HG03103 (cell line): ENCODE measurements at regions not wholly inside any gene's neighbourhood (a gene's known extent, or its start where the extent isn't known, plus 50 kb on each side); places are given as distances from the start of the nearest gene placed in this dataset.
"Not testable (repeated sequence)": the region's sequence is repeated elsewhere in the genome, so short reads cannot be mapped to it uniquely, and the experiment has no call there.

ENCODE experiments used
- ATAC-seq: cut with Tn5 transposase; IDR thresholded peaks from one replicate; pipeline ENCODE4 v1.9.1; 2021; ENCODE audit warnings: low read depth; ENCODE audit not compliant: unreplicated experiment

GRCh38 chr3:26472345-26472744, 150.2 kb upstream of the LRRC3B start:
- no peak for ATAC-seq

GRCh38 chr3:26474706-26475105, 147.9 kb upstream of the LRRC3B start:
- ATAC-seq = no peak

GRCh38 chr3:26480377-26480776, 142.2 kb upstream of the LRRC3B start:
- ATAC-seq = no peak

GRCh38 chr3:26484140-26484539, 138.4 kb upstream of the LRRC3B start:
- no peak for ATAC-seq

- ATAC-seq = no peak
Observed at GRCh38 chr3:26498271-26498670, 124.3 kb upstream of the LRRC3B start.

GRCh38 chr3:26505399-26505798, 117.2 kb upstream of the LRRC3B start:
- ATAC-seq = no peak

GRCh38 chr3:26514445-26515029, 108.0 kb upstream of the LRRC3B start:
- ATAC-seq = not testable (repeated sequence)

- ATAC-seq = no peak
Observed at GRCh38 chr3:26515351-26515750, 107.2 kb upstream of the LRRC3B start.

GRCh38 chr3:26521261-26521660, 101.3 kb upstream of the LRRC3B start:
- ATAC-seq = no peak

- no peak for ATAC-seq
Observed at GRCh38 chr3:26522919-26523318, 99.7 kb upstream of the LRRC3B start.

- no peak for ATAC-seq
Observed at GRCh38 chr3:26525013-26525412, 97.6 kb upstream of the LRRC3B start.

GRCh38 chr3:26535151-26535550, 87.4 kb upstream of the LRRC3B start:
- no peak for ATAC-seq

GRCh38 chr3:26536955-26537354, 85.6 kb upstream of the LRRC3B start:
- ATAC-seq = no peak

GRCh38 chr3:26550413-26550812, 72.2 kb upstream of the LRRC3B start:
- no peak for ATAC-seq

- no peak for ATAC-seq
Observed at GRCh38 chr3:26556637-26557036, 65.9 kb upstream of the LRRC3B start.

GRCh38 chr3:26558257-26558656, 64.3 kb upstream of the LRRC3B start:
- no peak for ATAC-seq

- ATAC-seq = no peak
Observed at GRCh38 chr3:26559227-26559626, 63.3 kb upstream of the LRRC3B start.

- ATAC-seq = no peak
Observed at GRCh38 chr3:26560081-26560480, 62.5 kb upstream of the LRRC3B start.

- no peak for ATAC-seq
Observed at GRCh38 chr3:26562021-26562768, 60.4 kb upstream of the LRRC3B start.
